A549 (cell line): ENCODE measurements at regions not wholly inside any gene's neighbourhood (a gene's known extent, or its start where the extent isn't known, plus 50 kb on each side); places are given as distances from the start of the nearest gene placed in this dataset.

ENCODE experiments used
- CHD4 ChIP-seq: fragments of 200-600 bp; sonication (generic); IDR thresholded peaks from 2 replicates; pipeline ENCODE4 v1.6.1; 2016; ENCODE audit warnings: antibody characterized with exemption, mild to moderate bottlenecking, borderline replicate concordance
- EP300 ChIP-seq, 2 experiments: fragments of >200 bp; sonication (Bioruptor Twin); formaldehyde crosslinking; IDR thresholded peaks; 2 replicates in 1 of 2; 3 replicates in 1 of 2; pipeline ENCODE4 v1.6.1; 2016 to 2017
- FOSL2 ChIP-seq, 2 experiments: fragments of 450-650 bp in 1 of 2; fragments of >200 bp in 1 of 2; sonication (Bioruptor Twin) in 1 of 2; formaldehyde crosslinking; IDR thresholded peaks; 2 replicates each; pipeline versions ENCODE4 v1.5.0 to v1.6.1; 2016 to 2020; ENCODE audit warnings: mild to moderate bottlenecking in 1 of 2, moderate library complexity in 1 of 2
- POLR2A ChIP-seq: IDR thresholded peaks from 2 replicates; pipeline ENCODE4 v1.6.1; 2012; ENCODE audit warnings: mild to moderate bottlenecking, low read length
- TF ChIP-seq, protein P1 (sequence below): fragments of >200 bp; sonication (Bioruptor Twin); formaldehyde crosslinking; IDR thresholded peaks from 3 replicates; pipeline ENCODE4 v1.5.1; 2016
- TF ChIP-seq, protein P2 (sequence below): IDR thresholded peaks from 2 replicates; pipeline ENCODE4 v1.6.1; 2012
- TF ChIP-seq, protein P3 (sequence below): fragments of 450-650 bp; IDR thresholded peaks from 2 replicates; pipeline ENCODE4 v1.6.1; 2014; ENCODE audit warnings: antibody characterized with exemption

GRCh38 chr11:106306942-106307341 lies 229.5 kb downstream of the AASDHPPT start:
- TF ChIP-seq EP300 (IDR thresholded peaks at IDR 0.05) (no peak), CHD4 (no peak), FOSL2 (IDR thresholded peaks at IDR 0.05) (no peak), FOSL2 (CRISPR knock-in tag; IDR thresholded peaks at IDR 0.05) (no peak), POLR2A (no peak)
- TF ChIP-seq, protein P1, sequence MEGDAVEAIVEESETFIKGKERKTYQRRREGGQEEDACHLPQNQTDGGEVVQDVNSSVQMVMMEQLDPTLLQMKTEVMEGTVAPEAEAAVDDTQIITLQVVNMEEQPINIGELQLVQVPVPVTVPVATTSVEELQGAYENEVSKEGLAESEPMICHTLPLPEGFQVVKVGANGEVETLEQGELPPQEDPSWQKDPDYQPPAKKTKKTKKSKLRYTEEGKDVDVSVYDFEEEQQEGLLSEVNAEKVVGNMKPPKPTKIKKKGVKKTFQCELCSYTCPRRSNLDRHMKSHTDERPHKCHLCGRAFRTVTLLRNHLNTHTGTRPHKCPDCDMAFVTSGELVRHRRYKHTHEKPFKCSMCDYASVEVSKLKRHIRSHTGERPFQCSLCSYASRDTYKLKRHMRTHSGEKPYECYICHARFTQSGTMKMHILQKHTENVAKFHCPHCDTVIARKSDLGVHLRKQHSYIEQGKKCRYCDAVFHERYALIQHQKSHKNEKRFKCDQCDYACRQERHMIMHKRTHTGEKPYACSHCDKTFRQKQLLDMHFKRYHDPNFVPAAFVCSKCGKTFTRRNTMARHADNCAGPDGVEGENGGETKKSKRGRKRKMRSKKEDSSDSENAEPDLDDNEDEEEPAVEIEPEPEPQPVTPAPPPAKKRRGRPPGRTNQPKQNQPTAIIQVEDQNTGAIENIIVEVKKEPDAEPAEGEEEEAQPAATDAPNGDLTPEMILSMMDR = peak; percentile 16; the same call in 1 of the 3 replicates
- TF ChIP-seq, protein P2, sequence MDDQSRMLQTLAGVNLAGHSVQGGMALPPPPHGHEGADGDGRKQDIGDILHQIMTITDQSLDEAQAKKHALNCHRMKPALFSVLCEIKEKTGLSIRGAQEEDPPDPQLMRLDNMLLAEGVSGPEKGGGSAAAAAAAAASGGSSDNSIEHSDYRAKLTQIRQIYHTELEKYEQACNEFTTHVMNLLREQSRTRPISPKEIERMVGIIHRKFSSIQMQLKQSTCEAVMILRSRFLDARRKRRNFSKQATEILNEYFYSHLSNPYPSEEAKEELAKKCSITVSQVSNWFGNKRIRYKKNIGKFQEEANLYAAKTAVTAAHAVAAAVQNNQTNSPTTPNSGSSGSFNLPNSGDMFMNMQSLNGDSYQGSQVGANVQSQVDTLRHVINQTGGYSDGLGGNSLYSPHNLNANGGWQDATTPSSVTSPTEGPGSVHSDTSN = no peak
- TF ChIP-seq, protein P3, sequence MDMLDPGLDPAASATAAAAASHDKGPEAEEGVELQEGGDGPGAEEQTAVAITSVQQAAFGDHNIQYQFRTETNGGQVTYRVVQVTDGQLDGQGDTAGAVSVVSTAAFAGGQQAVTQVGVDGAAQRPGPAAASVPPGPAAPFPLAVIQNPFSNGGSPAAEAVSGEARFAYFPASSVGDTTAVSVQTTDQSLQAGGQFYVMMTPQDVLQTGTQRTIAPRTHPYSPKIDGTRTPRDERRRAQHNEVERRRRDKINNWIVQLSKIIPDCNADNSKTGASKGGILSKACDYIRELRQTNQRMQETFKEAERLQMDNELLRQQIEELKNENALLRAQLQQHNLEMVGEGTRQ = no peak
